ENCODE measurements at regions not wholly inside any gene's neighbourhood (a gene's known extent, or its start where the extent isn't known, plus 50 kb on each side); places are given as distances from the start of the nearest gene placed in this dataset.

DNA sequence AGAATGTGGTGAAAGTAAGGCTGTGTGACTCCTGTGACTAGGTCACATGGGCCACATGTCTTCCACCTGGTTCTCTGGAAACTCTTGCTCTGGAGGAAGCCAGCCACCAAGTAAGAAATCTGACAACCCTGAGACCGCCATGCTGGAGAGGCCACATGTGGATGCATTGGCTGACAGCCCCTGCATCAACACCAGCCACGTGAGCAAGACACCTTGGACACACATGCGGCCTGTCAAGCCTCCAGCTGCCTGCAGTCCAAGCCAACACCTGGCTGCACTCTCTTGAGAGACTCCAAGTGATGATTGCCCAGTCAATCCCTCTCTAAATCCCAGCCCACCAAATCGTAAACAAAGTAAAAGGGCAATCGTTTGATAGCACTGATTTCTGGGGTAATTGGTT is 112.6 kb downstream of the FOXL1 start:
- TF ChIP-seq EZH2 (optimal IDR thresholded peaks at IDR 0.05; ENCODE audit: low read depth, low read length) = no peak
- no peak for TF ChIP-seq EZH2phosphoT487 (IDR thresholded peaks at IDR 0.05; ENCODE audit: low read length)
- TF ChIP-seq, protein P1, sequence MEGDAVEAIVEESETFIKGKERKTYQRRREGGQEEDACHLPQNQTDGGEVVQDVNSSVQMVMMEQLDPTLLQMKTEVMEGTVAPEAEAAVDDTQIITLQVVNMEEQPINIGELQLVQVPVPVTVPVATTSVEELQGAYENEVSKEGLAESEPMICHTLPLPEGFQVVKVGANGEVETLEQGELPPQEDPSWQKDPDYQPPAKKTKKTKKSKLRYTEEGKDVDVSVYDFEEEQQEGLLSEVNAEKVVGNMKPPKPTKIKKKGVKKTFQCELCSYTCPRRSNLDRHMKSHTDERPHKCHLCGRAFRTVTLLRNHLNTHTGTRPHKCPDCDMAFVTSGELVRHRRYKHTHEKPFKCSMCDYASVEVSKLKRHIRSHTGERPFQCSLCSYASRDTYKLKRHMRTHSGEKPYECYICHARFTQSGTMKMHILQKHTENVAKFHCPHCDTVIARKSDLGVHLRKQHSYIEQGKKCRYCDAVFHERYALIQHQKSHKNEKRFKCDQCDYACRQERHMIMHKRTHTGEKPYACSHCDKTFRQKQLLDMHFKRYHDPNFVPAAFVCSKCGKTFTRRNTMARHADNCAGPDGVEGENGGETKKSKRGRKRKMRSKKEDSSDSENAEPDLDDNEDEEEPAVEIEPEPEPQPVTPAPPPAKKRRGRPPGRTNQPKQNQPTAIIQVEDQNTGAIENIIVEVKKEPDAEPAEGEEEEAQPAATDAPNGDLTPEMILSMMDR (IDR thresholded peaks at IDR 0.05; ENCODE audit: low read length) = no peak
- Histone ChIP-seq H3K4me2 (ENCODE audit: low read depth, low read length) (no peak overlapping the region), H3K79me2 (ENCODE audit: low read length) (no peaks in the 10 kb centered on the region), H3K36me3 (replicated peaks; ENCODE audit: insufficient read depth, low read length) (no peaks in the 10 kb centered on the region), H3K9me2 (replicated peaks; ENCODE audit: insufficient read depth, low read length) (no peaks in the 10 kb centered on the region), H3K9me3 (replicated peaks; ENCODE audit: insufficient read depth, low read length) (no peaks in the 10 kb centered on the region), H3K27ac (ENCODE audit: low read length) (no peak overlapping the region), H3K4me1 (ENCODE audit: low read length) (no peaks in the 10 kb centered on the region), H3K9ac (ENCODE audit: low read length) (no peak overlapping the region), H3K27me3 (replicated peaks; ENCODE audit: insufficient read depth, low read length) (peaks cover 27% of the 10 kb centered on the region), H3K4me3 (ENCODE audit: low read length) (no peak overlapping the region), H3F3A (ENCODE audit: insufficient read depth, low read length) (no peaks in the 10 kb centered on the region), H4K20me1 (ENCODE audit: insufficient read depth, low read length) (no peaks in the 10 kb centered on the region), H2AFZ (ENCODE audit: low read length) (no peak overlapping the region)
- DNase-seq = no peak

DNA sequence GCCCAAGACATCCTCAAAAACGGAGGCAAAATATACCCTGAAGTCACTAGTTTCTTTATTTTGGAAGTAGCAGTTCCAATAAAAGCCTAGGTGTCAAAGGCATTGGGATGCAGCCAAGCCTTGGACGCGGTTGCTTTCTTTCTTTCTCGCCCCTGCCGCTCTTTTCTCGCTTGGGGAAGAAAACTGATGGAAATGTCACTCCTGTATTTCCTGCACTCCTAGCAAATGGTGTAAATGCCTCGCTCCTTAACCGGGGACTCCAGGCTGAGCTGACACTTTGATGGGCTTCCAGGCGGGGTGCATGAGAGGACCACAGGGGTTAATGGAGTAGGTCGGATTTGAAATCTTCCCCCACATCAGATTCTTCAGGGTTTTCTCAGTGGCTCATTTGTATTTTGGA is 114.1 kb downstream of the FOXL1 start:
- Histone ChIP-seq H4K20me1 (ENCODE audit: insufficient read depth, low read length) (no peaks in the 10 kb centered on the region), H2AFZ (ENCODE audit: low read length) (no peak overlapping the region), H3F3A (ENCODE audit: insufficient read depth, low read length) (no peaks in the 10 kb centered on the region), H3K9me2 (replicated peaks; ENCODE audit: insufficient read depth, low read length) (no peaks in the 10 kb centered on the region), H3K79me2 (ENCODE audit: low read length) (no peaks in the 10 kb centered on the region), H3K4me2 (ENCODE audit: low read depth, low read length) (no peak overlapping the region), H3K9ac (ENCODE audit: low read length) (no peak overlapping the region), H3K27ac (ENCODE audit: low read length) (no peak overlapping the region), H3K4me1 (ENCODE audit: low read length) (no peaks in the 10 kb centered on the region), H3K9me3 (replicated peaks; ENCODE audit: insufficient read depth, low read length) (no peaks in the 10 kb centered on the region), H3K4me3 (ENCODE audit: low read length) (no peak overlapping the region), H3K36me3 (replicated peaks; ENCODE audit: insufficient read depth, low read length) (no peaks in the 10 kb centered on the region), H3K27me3 (replicated peaks; ENCODE audit: insufficient read depth, low read length) (peaks cover 33% of the 10 kb centered on the region)
- TF ChIP-seq EZH2 (optimal IDR thresholded peaks at IDR 0.05; ENCODE audit: low read depth, low read length) (no peak), EZH2phosphoT487 (IDR thresholded peaks at IDR 0.05; ENCODE audit: low read length) (no peak)
- TF ChIP-seq, protein P1 (IDR thresholded peaks at IDR 0.05; ENCODE audit: low read length) = no peak
- DNase-seq = no peak

DNA sequence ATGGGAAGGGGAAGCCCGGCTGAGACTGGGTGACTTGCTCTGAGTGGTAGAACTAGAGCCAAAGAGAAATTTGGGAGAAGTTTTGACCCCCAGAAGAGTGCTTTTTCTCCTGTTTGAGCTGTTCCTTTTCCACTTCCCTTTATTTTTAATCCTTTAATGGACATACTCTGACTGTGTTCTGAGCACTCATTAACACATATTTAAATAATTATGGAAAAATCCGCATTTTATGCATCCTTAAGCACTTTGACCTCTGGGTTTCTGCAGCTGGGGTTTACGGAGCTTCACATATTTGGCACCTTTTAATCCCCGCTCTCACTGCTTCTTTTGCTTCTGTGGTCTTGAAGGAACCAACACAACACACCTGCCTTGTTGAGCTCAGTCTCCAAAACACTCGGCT is 114.7 kb downstream of the FOXL1 start:
- Histone ChIP-seq H3F3A (ENCODE audit: insufficient read depth, low read length) (no peaks in the 10 kb centered on the region), H3K27me3 (replicated peaks; ENCODE audit: insufficient read depth, low read length) (peaks cover 33% of the 10 kb centered on the region), H3K36me3 (replicated peaks; ENCODE audit: insufficient read depth, low read length) (no peaks in the 10 kb centered on the region), H3K4me1 (ENCODE audit: low read length) (no peaks in the 10 kb centered on the region), H3K4me2 (ENCODE audit: low read depth, low read length) (no peak overlapping the region), H3K4me3 (ENCODE audit: low read length) (no peak overlapping the region), H4K20me1 (ENCODE audit: insufficient read depth, low read length) (no peaks in the 10 kb centered on the region), H3K9ac (ENCODE audit: low read length) (no peak overlapping the region), H3K79me2 (ENCODE audit: low read length) (no peaks in the 10 kb centered on the region), H2AFZ (ENCODE audit: low read length) (no peak overlapping the region), H3K9me3 (replicated peaks; ENCODE audit: insufficient read depth, low read length) (no peaks in the 10 kb centered on the region), H3K9me2 (replicated peaks; ENCODE audit: insufficient read depth, low read length) (no peaks in the 10 kb centered on the region), H3K27ac (ENCODE audit: low read length) (no peak overlapping the region)
- DNase-seq = no peak
- TF ChIP-seq, protein P1 (IDR thresholded peaks at IDR 0.05; ENCODE audit: low read length) = no peak
- TF ChIP-seq EZH2phosphoT487 (IDR thresholded peaks at IDR 0.05; ENCODE audit: low read length) (no peak), EZH2 (optimal IDR thresholded peaks at IDR 0.05; ENCODE audit: low read depth, low read length) (no peak)
